Stimulated activated CD4-positive, alpha-beta T cell treated with anti-CD3 and anti-CD28 coated beads, Interleukin-1b, Interleukin-23, amount 100 ng/mL, for 48 hours (primary cell): ENCODE measurements at regions not wholly inside any gene's neighbourhood (a gene's known extent, or its start where the extent isn't known, plus 50 kb on each side); places are given as distances from the start of the nearest gene placed in this dataset.
A peak's percentile ranks its signal among the peaks of the same experiment; 100 is the strongest.
"Not testable (repeated sequence)": the region's sequence is repeated elsewhere in the genome, so short reads cannot be mapped to it uniquely, and the experiment has no call there.

Experiments used
- DNase-seq: peaks from one replicate; pipeline ENCODE4 v3.0.0-alpha.2; 2020

DNA sequence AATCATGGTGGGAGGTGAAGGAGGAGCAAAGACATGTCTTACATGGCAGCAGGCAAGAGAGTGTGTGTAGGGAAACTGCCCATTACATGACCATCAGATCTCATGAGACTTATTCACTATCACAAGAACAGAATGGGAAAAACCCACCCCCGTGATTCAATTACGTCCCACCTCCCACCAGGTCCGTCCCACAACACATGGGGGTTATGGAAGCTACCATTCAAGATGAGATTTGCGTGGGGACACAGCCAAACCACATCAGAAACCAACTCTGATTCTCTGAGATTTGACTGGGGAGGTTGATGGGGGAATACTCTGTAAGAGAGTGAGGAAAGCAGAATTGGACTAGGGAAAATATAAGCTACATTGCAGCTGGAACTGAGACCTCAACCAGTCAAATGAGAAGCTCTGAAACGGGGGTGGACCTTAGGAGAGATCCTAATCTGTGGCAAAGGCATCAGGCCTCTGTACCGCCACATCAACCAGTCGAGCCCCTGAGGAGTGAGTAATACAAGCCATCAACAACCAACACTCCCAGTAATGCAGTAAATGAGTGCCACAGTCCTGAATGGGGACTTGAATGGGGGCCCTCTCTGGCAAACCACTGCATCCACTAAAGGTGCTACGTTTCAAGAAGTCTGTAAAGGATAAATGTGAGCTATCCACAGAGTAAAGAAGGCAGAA lies 207.9 kb upstream of the GADL1 start:
- DNase-seq, result peak; percentile 33

- DNase-seq, result no peak
Measured at GRCh38 chr3:31103181-31103580, 208.7 kb upstream of the GADL1 start.

- DNase-seq, result no peak
Measured at GRCh38 chr3:31103623-31104180, 209.2 kb upstream of the GADL1 start.

- no peak for DNase-seq
Measured at GRCh38 chr3:31105011-31105410, 210.6 kb upstream of the GADL1 start.

DNA sequence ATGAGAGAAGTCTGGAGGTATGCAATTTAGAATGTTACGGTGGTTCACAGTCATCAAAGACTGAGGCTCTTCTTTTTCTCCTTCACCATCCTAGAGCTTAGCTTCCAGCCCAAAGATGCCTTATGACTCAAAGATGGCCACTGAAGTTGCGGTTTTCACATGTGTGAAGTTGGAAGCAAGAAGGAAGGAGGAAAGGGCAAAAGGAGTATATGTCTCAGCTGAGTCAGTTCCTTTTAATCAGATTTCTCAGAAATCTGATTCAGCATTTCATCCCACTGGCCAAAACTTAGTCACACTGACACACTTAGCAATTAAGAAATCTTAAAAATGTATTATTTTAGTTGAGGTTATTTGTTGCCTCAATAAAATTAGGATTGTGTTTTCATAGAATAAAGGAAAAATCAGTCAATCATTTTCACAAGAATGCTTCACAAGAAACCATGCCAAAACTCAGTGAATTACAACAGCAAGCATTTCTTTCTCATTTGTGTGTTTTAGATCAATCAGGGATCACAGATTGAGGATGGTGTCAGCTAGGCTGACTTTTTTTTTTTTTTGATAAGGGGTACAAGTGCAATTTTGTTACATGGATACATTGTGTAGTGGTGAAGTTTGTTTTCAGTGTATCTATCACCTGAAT lies 211.1 kb upstream of the GADL1 start:
- DNase-seq, result peak; percentile 47

DNA sequence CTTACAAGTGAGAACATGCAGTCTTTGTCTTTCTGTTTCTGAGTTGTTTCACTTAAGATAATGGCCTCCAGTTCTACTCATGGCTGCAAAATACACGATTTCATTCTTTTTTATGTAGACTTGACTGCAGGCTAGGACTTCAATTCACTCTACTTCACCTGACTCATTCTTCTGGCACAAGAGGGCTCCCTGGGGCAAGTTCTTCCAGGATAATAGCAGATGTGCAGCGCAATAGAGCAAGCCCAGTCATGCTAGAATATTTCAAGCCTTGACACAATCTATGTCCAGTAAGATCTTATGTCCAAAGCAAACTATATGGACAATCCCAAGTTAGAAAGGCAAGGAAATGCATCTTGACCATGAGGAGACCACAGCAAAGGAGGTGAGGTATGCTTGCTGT lies 211.7 kb upstream of the GADL1 start:
- DNase-seq, result no peak

DNA sequence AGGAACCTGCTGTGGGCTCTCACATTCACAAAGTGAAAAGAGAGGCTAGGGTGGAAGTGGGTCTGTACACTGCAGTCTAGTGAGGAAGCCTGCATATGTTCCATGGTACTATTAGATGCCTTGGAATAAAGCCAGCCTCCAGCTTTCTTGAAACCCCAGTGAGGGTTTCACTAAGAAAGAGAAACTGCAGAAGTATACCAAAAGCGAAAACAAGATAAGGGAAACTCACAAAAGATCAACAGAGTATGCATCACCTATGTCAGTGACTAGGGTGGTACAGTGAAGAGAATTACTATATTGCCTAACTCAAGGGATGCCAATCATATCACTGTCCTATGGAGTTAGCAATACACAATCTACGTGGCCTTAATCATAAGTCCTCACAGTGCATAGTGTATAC lies 212.5 kb upstream of the GADL1 start:
- DNase-seq, result no peak

- DNase-seq, result no peak
Measured at GRCh38 chr3:31114929-31115283, 220.4 kb upstream of the GADL1 start.

GRCh38 chr3:31115531-31115930 lies 221.1 kb upstream of the GADL1 start:
- DNase-seq, result not testable (repeated sequence)

DNA sequence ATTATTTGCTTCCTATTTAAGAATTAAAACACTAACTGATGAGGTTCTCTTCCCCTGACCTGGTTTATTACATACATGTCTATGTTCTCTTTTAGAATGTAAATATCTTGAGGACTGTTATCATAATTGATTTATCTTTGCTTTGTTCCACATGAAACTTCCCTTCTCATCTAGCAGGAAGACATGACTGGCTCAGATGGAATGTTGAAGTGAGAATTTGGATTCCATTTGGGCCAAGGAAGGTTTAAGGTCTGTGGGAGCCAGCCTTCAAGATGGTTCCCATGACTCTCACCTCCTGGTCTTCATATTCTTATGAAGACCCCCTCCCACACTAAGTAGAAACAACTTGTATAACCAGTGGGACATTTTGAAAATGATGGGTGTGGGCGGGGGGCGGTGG lies 222.2 kb upstream of the GADL1 start:
- no peak for DNase-seq

GRCh38 chr3:31117854-31118253 lies 223.4 kb upstream of the GADL1 start:
- no peak for DNase-seq

GRCh38 chr3:31124373-31124772 lies 229.9 kb upstream of the GADL1 start:
- DNase-seq, result no peak

- no peak for DNase-seq
Measured at GRCh38 chr3:31125413-31126020, 231.1 kb upstream of the GADL1 start.

- no peak for DNase-seq
Measured at GRCh38 chr3:31129241-31129640, 234.8 kb upstream of the GADL1 start.

DNA sequence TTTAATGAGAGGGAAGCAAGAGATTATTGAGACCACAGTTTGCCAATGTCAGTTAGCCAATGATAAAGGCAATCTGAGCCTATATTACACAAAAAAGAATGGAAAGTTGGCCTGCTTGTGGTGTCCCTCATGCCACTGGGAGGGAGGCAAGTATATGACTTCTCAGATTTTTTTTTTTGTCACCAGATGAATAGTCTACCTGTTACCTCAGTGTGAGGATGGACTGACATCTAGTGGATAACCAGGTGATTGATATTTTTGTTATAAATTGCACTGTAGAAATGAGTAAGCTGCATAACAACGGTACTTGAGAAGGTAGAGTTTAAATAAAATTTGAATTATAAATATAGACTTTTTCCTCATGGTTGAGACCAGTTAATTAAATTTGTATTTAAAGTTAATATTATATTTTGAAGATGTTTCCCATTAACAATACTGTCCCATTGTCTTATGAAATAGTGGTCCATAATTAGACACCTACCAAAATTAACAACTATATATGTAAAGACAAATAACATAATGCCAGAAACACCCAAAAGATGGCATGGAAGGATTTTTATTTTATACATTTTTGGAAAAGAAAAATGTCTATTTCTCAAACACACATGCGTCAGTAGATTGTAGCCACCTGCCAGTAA lies 237.8 kb upstream of the GADL1 start:
- no peak for DNase-seq

DNA sequence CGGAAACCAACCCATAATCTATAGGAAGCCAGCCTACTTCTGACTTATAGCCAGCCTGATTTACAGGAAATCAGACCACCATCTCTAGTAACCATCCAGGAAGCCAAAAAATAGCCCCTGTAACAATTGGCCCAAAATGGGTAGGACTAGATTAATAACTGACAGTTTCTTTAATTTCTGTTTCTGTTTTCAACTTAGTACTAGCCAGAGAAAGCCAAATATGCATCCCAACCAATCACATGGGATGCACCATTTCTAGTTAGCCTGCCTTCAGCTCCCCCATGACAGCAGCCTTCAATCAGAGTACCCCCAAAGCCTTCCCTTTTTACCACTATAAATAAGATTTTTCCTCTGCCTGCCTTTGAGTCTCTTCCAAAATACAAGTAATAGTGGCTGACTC lies 239.1 kb upstream of the GADL1 start:
- DNase-seq, result no peak

DNA sequence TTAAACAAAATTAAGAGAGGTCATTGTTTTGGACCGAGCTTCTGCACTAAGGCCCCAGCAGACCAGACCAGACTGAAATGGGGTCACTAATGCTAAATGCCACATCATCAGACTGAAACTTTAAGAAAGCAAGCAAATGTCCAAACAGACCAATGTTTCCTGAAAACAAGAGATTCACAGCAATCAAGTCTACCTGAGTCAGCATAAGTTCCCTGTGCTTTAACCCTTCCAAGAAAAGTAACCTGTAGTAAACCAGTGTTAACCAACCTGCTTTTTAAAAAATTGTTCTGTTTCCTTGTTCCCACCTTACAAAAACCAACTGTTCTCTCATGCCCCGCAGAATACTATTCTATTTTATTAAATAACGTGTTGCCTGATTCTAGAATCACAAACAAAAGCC lies 241.1 kb upstream of the GADL1 start:
- no peak for DNase-seq

DNA sequence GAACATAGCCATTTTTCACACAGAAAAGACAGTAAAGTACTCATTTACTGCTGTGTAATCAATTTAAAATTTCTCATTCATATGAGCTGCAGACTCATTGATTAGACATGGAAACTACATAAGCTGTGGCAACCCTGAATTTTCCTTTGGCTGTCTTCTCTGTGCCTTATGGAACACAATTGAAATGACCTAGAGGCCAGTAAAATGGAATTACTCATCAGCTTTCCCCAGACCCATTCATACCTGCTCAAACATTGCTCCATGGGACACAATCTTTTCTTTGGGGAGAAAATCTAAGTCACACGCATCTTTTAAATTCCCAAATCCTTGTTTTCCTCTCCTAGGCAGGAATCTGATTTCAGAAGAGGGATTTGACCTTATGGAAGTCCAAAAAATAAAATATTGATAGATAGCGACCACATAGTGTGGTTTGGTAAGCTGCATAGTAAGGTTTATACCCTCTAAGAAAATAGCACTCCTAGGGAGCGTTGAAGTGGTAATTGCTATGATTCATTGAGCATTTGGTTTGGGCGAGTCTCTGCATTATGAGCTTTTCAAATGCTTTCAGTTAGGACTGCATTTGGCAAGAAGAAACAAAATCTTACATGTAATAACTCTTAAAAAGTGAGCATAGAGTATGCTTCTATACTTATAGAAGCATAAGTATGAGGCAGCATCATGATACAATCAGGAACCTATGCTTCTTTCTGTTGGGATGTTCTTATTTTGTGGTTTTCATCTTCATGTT lies 243.4 kb upstream of the GADL1 start:
- DNase-seq, result no peak

DNA sequence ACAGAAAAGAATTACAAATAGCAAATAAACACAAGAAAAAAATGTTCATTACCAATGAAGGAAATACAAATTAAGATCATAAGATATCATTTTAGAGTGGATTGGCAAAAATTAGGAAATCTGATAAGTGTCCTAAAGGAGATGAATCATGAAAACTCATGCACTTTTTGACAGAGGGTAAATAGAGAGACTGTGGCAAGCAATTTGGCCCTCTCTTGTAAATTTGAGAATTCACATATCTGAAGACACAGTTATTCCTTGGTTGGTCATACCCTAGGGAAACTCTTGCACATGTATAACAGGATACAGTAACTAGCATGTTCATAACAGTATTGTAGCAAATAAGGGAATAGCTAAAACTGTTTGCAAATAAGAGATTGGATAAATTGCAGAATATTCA lies 246.0 kb upstream of the GADL1 start:
- no peak for DNase-seq

DNA sequence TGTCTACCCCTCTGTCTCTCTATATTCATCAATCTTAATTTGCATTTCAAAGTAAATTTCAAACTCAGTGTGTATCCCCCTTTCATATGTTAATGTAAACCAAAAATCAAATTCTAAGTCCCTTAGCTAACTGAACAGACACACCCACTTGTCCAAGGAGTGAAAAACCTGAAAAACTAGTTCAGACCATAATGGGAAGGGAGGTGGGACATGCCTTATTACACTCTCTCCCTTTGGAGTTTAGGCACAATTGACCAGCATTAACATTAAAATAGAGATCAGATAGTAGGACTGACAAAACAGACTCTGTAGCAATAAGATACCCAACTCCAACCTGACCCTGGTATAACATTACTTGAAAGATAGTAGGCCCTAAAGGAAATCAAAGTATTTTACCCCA lies 247.7 kb upstream of the GADL1 start:
- DNase-seq, result no peak

- no peak for DNase-seq
Measured at GRCh38 chr3:31142543-31142942, 248.1 kb upstream of the GADL1 start.

- DNase-seq, result no peak
Measured at GRCh38 chr3:31145062-31145461, 250.6 kb upstream of the GADL1 start.

DNA sequence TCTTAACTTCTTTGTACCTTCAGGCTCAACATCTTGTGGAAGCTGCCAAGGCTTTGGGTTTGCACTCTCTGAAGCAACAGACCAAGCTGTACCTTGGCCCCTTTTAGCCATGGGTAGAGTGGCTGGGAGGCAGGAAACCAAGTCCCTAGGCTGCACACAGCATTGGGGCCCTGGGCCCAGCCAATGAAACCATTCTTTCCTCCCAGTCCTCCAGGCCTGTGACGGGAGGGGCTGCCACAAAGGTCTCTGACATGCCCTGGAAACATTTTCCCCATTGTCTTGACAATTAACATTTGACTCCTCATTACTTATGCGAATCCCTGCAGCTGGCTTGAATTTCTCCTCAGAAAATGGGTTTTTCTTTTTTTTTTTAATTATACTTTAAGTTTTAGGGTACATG lies 253.1 kb upstream of the GADL1 start:
- DNase-seq, result no peak
